ENCODE measurements at regions not wholly inside any gene's neighbourhood (a gene's known extent, or its start where the extent isn't known, plus 50 kb on each side); places are given as distances from the start of the nearest gene placed in this dataset.

- TF ChIP-seq CTCF (conservative IDR thresholded peaks at IDR 0.05) (no peak), EZH2 (IDR thresholded peaks at IDR 0.05; ENCODE audit: low read depth) (no peak)
Measured at GRCh38 chr1:38652217-38652616, 207.4 kb downstream of the RRAGC start.

Data from PC-9 (cell line).